MM.1S (cell line): ENCODE measurements at regions not wholly inside any gene's neighbourhood (a gene's known extent, or its start where the extent isn't known, plus 50 kb on each side); places are given as distances from the start of the nearest gene placed in this dataset.

Experiments used
- CTCF ChIP-seq: fragments of 300-600 bp; sonication (generic); IDR thresholded peaks from 2 replicates; pipeline ENCODE4 v1.5.1; 2016; ENCODE audit warnings: antibody characterized with exemption, low read length, mixed read lengths
- EZH2 ChIP-seq: fragments of 300-600 bp; sonication (generic); optimal IDR thresholded peaks from 2 replicates; pipeline ENCODE3; 2017; ENCODE audit warnings: low read depth, mild to moderate bottlenecking, antibody characterized with exemption, low read length, mixed read lengths
- EZH2phosphoT487 ChIP-seq: fragments of 300-600 bp; sonication (generic); IDR thresholded peaks from 2 replicates; pipeline ENCODE4 v1.6.1; 2018; ENCODE audit warnings: antibody characterized with exemption, low read length

DNA sequence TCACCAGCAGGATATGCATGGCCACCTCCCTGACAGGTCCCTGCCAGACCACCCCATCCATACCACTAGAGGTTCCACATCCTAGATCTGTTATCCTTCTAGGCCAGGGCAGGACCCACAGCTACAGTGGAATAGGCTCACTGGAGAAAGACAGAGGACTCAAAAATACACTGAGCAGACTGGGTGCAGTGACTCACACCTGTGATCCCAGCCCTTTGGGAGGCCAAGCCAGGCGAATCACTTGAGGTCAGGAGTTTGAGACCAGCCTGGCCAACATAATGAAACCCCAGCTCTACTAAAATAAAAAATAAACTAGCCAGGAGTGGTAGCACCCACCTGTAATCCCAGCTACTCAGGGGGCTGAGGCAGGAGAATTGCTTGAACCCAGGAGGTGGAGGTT, 56.5 kb upstream of the TESK1 start:
- no peak for TF ChIP-seq CTCF
- no peak for TF ChIP-seq EZH2
- TF ChIP-seq EZH2phosphoT487 = no peak
